ENCODE measurements at regions not wholly inside any gene's neighbourhood (a gene's known extent, or its start where the extent isn't known, plus 50 kb on each side); places are given as distances from the start of the nearest gene placed in this dataset.

DNA sequence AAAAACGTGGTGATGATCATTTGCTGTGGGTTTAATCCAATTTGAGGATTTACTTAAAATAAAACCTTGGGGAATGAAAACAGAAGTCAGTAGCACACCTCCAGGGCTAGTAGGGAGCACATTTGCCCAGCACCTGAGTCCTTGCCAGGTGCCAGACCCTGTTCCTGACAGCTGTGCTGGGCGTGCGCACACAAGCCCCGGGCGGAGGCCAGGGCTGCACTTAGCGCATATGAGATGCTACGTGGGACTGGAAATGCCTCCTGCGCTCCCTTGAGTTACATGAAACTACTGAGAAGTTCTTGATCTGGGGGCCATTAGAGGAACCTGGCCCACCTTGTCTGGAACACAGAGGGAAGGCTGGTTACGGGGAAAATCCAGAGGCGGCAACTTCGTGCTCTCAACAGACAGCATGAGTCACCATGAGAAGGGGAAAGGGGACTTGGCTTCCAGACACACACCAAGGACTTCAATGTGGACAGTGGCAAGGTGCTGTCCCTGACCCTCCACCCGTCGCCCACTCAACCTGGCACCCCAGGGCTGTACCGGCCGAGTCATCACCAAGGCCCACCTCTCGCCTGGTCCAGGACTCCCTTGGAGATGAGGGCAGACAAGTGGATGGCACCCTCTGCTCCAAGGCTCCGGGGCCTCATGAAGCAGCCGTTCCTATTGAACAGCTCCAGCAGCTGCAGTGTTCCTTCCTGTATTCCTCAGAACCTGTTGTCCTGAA lies 1468.6 kb downstream of the BRD1 start:
- no peak for TF ChIP-seq CTCF (IDR thresholded peaks at IDR 0.05; ENCODE audit: low read length)
- no peak for TF ChIP-seq EZH2 (optimal IDR thresholded peaks at IDR 0.05; ENCODE audit: low read depth, low read length)

Measured in MM.1S (cell line).